RWPE2 (cell line): ENCODE measurements at regions not wholly inside any gene's neighbourhood (a gene's known extent, or its start where the extent isn't known, plus 50 kb on each side); places are given as distances from the start of the nearest gene placed in this dataset.

Experiments
- ATAC-seq: fragments of 200-7000 bp; cut with Tn5 transposase; 3 replicates; pipeline ENCODE4 v1.9.1; 2021; ENCODE audit warnings: low read depth
- DNase-seq: peaks from one replicate; pipeline ENCODE4 v3.0.0-alpha.2; 2020; ENCODE audit warnings: low spot score
- H3K27ac ChIP-seq: fragments of 450-650 bp; 2 replicates; pipeline ENCODE4 v1.5.1; 2017; ENCODE audit warnings: mild to moderate bottlenecking; ENCODE audit not compliant: poor library complexity, severe bottlenecking
- H3K27me3 ChIP-seq: fragments of 250-450 bp; sonication (Bioruptor Pico); 2 replicates; pipeline ENCODE4 v1.5.1; 2021; ENCODE audit warnings: mild to moderate bottlenecking, moderate library complexity; ENCODE audit not compliant: insufficient read depth, poor library complexity, severe bottlenecking
- H3K36me3 ChIP-seq: fragments of 250-450 bp; sonication (Bioruptor Pico); 2 replicates; pipeline ENCODE4 v1.5.1; 2020; ENCODE audit warnings: low read depth, mild to moderate bottlenecking, moderate library complexity
- H3K4me1 ChIP-seq: fragments of 250-450 bp; sonication (Bioruptor Pico); 2 replicates; pipeline ENCODE4 v1.5.1; 2021; ENCODE audit warnings: mild to moderate bottlenecking, moderate library complexity; ENCODE audit not compliant: insufficient read depth, poor library complexity, severe bottlenecking
- H3K4me3 ChIP-seq: fragments of 250-450 bp; sonication (Bioruptor Pico); 2 replicates; pipeline ENCODE4 v1.5.1; 2021; ENCODE audit warnings: mild to moderate bottlenecking, moderate library complexity; ENCODE audit not compliant: severe bottlenecking
- H3K9me3 ChIP-seq: fragments of 250-450 bp; sonication (Bioruptor Pico); 2 replicates; pipeline ENCODE4 v1.5.1; 2021; ENCODE audit warnings: mild to moderate bottlenecking, moderate library complexity; ENCODE audit not compliant: severe bottlenecking
- CTCF ChIP-seq: fragments of 450-650 bp; IDR thresholded peaks from one replicate; pipeline ENCODE4 v1.5.1; 2017; ENCODE audit warnings: mild to moderate bottlenecking, moderate library complexity; ENCODE audit not compliant: poor library complexity, severe bottlenecking

GRCh38 chr4:19298998-19299397 is 952.7 kb upstream of the SLIT2 start:
- H3K27ac ChIP-seq, result no peak overlapping the region
- no peak overlapping the region for H3K4me3 ChIP-seq
- H3K27me3 ChIP-seq, result no peaks in the 10 kb centered on the region
- no peaks in the 10 kb centered on the region for H3K9me3 ChIP-seq
- peaks cover 4% of the 10 kb centered on the region for H3K4me1 ChIP-seq
- no peaks in the 10 kb centered on the region for H3K36me3 ChIP-seq
- no peak for DNase-seq
- no peak for TF ChIP-seq CTCF
- ATAC-seq, result no peak

GRCh38 chr4:19293781-19294180 is 957.9 kb upstream of the SLIT2 start:
- Histone ChIP-seq H3K27ac (no peak overlapping the region), H3K4me3 (no peak overlapping the region), H3K27me3 (no peaks in the 10 kb centered on the region), H3K9me3 (no peaks in the 10 kb centered on the region), H3K4me1 (no peaks in the 10 kb centered on the region), H3K36me3 (no peaks in the 10 kb centered on the region)
- ATAC-seq (no peak), DNase-seq (no peak)
- no peak for TF ChIP-seq CTCF

GRCh38 chr4:19293080-19293479 is 958.6 kb upstream of the SLIT2 start:
- H3K9me3 ChIP-seq, result no peaks in the 10 kb centered on the region
- DNase-seq (no peak), ATAC-seq (no peak)
- H3K4me1 ChIP-seq, result no peaks in the 10 kb centered on the region
- H3K36me3 ChIP-seq, result no peaks in the 10 kb centered on the region
- H3K27me3 ChIP-seq, result no peaks in the 10 kb centered on the region
- H3K4me3 ChIP-seq, result no peak overlapping the region
- TF ChIP-seq CTCF, result no peak
- no peak overlapping the region for H3K27ac ChIP-seq

GRCh38 chr4:19286924-19287323 is 964.8 kb upstream of the SLIT2 start:
- H3K27ac ChIP-seq, result no peak overlapping the region
- no peaks in the 10 kb centered on the region for H3K27me3 ChIP-seq
- no peak for TF ChIP-seq CTCF
- ATAC-seq (no peak), DNase-seq (no peak)
- H3K4me3 ChIP-seq, result no peak overlapping the region
- H3K9me3 ChIP-seq, result no peaks in the 10 kb centered on the region
- H3K4me1 ChIP-seq, result no peaks in the 10 kb centered on the region
- no peaks in the 10 kb centered on the region for H3K36me3 ChIP-seq

GRCh38 chr4:19285146-19285545 is 966.6 kb upstream of the SLIT2 start:
- no peak overlapping the region for H3K27ac ChIP-seq
- H3K27me3 ChIP-seq, result no peaks in the 10 kb centered on the region
- DNase-seq, result no peak
- no peaks in the 10 kb centered on the region for H3K9me3 ChIP-seq
- TF ChIP-seq CTCF, result no peak
- H3K4me3 ChIP-seq, result no peak overlapping the region
- no peaks in the 10 kb centered on the region for H3K36me3 ChIP-seq
- no peaks in the 10 kb centered on the region for H3K4me1 ChIP-seq
- ATAC-seq, result no peak
